CD4-positive, alpha-beta T cell treated with Interleukin-6 for 4 hours (primary cell): ENCODE measurements at regions not wholly inside any gene's neighbourhood (a gene's known extent, or its start where the extent isn't known, plus 50 kb on each side); places are given as distances from the start of the nearest gene placed in this dataset.

Experiments used
- DNase-seq: peaks from one replicate; pipeline ENCODE4 v3.0.0-alpha.2; 2020; ENCODE audit warnings: mixed read lengths

GRCh38 chr14:38502239-38502638 lies 246.3 kb upstream of the CLEC14A start:
- no peak for DNase-seq

DNA sequence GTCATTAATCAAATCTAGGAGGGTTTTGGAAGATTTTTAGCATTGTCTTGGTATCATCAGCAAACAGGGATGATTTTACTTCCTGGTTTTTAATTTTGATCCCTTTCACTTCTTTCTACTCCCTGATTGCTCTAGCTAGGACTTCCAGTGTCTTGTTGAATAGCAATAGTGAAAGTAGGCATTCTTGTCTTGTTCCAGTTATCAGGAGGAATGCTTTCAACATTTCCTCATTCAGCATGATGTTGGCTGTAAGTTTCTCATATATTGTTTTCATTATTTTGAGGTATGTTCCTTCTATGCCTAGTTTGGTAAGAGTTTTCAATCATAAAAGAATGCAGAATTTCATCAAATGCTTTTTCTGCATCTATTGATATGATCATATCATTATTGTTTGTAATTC lies 244.2 kb upstream of the CLEC14A start:
- DNase-seq = no peak

- no peak for DNase-seq
These were observed 240.2 kb upstream of the CLEC14A start for GRCh38 chr14:38496092-38496491.

DNA sequence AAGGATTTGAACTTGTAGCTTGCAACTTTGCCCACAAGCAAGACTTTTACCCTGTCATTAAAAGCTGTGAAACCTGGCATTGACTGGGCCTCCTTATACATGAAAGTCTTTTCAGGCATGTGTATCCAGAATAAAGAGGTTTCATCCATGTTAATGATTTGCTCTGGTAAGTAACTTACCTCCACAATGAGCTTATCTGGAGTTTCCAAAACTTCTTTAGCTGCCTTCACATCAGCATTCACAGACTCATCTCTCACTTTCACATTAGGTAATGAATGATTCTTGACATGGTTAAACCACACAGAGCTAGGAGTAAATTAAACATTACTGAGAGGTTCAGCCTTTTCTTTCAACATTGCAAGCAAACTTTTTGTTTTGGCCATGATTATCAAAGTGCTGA lies 234.4 kb upstream of the CLEC14A start:
- DNase-seq = no peak

DNA sequence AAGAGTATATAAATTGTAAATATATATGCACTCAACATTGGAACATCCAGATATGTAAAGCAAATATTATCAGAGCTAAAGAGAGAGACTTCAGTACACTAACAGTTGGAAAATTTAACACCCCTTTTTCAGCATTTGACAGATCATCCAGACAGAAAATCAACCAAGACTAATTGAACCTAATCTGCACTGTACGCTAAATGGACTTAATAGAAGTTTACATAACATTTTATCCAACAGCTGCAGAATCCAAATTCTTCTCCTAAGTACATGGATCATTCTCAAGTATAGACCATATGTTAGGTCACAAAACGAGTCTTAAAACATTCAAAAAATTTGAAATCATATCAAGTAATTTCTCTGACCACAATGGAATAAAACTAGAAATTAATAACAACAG lies 229.1 kb upstream of the CLEC14A start:
- no peak for DNase-seq

DNA sequence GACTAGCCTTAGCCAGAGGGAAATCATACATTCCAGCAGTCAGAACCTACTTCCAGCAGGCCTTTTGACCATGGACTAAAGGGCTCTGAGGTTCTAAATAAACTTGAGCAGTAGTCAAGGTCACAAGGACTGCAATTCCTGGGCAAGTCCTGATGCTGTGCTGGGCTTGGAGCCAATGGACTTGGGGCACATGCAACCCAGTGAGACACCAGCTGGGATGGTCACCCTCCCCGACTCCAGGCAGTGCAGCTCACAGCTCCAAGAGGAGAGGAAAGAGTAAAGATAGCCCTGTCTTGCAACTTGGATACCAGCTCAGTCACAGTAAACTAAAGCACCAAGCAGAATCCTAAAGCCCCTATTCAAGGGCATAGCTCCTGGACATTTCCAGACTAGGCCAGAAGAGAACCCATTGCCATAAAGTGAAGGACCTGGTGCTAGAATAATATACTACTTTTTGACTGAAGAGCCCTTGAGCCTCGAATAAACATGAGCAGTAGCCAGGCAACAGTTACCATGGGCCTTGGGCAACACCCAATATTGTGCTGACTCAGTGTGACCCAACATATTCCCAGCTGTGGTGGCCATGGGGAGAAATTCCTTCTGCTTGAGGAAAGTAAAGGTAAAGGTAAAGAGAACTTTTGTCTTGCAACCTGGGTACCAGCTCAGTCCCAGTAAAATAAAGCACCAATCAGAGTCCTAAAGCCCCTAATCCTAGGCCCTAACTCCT lies 226.2 kb upstream of the CLEC14A start:
- DNase-seq = no peak

DNA sequence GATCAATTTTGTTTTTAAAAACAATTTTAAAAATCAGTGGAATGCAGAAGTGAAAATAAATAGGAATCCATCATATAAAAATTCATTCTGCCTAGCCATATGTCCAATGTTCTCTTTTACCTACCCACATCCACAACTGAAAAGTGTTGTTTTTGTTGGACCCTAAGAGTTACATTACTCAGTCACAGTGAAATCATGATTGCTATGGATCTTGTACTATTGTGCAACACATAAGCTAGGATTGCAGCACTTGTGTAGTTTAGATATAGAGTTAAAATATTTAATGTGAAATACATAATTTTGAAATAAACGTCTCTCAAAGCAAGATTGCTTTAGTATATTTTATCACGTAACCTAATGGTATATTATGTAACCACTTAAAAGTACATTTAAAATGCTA lies 213.3 kb upstream of the CLEC14A start:
- no peak for DNase-seq

- no peak for DNase-seq
These were observed 186.3 kb upstream of the CLEC14A start for GRCh38 chr14:38442208-38442607.

DNA sequence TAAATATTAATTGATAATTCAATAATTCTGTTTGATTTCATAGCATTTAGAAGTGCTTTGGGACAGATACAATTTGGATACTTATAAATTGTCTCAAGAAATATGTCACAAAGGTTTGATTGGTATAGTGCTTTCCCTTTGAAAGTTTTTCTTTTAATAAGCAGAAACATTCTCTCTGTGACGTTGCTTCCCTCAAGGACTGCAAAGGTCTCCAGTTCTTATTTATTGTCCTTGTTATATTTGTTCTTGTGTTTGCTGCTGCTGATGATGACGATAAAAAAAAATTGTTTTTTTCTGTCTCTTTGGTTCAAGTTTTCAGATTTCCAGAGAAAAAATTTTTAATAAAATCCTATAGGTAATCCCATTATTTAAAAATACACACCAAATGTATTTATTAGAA lies 176.3 kb upstream of the CLEC14A start:
- no peak for DNase-seq

GRCh38 chr14:38431156-38431555 lies 175.3 kb upstream of the CLEC14A start:
- no peak for DNase-seq

GRCh38 chr14:38430522-38430921 lies 174.6 kb upstream of the CLEC14A start:
- DNase-seq = no peak

DNA sequence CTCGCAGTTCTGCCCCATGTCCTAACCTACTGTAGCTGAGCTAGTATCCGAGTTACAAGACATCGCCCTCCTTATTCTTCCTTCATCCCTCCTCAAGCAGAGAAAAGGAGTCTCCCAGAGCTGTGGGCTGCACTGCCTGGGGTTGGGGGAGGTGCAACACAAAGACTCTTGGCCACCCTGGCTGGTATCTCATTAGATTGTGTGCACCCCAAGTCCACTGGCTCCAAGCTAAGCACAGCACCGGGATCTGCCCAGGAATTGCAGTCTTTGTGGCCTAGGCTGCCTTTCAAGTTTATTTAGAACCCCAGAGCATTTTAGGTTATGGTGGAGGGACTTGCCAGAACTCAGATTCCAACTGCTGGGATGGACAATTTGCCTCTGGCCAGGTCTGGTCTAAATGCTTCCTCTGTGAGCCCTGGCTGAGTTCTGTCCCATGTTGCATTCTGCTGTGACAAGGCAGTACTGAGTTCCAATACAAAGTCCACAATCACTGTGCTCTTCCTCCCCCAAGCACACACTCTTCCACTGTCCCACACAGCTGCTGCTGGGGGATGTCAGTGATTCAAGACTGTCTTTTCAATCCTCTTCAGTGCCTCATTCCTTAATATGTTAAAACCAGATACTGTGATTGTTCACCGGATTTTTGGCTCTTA lies 169.6 kb upstream of the CLEC14A start:
- DNase-seq = no peak

DNA sequence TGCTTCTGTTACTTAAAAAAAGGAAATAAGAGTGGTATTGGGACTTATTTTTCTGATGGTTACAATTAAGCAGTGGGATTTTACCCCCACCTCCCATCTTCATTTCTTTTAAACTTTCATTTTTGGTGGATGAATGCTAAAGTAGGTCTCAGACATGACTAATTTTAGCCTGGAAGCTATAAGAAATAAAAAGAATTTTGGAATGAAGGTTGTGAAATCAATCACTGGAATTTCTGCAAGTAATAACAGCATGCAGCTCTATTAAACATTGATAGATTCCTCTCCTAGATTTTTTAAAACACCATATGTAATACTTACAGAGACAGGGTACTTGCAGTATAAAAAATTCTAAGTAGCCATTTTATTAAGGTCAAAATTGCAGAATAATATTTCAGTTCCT lies 164.2 kb upstream of the CLEC14A start:
- no peak for DNase-seq

- no peak for DNase-seq
These were observed 163.7 kb upstream of the CLEC14A start for GRCh38 chr14:38419579-38419978.

GRCh38 chr14:38412654-38413053 lies 156.8 kb upstream of the CLEC14A start:
- no peak for DNase-seq

DNA sequence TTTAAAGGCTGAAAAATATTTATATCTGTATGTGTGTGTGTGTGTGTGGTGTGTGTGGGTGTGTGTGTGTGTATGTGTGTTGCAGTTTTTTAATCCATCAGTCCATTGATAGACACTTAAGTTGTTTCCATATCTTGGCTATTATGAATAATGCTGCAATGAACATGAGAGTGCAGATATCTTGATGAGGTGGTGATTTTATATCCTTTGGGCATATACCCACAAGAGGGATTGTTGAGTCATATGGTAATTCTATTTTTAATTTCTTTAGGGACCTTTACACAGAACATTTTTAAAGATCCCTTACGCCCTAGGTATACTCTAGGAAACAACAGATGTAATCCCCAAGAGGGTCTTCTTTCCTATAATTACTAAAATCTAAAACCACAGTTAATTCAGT lies 154.5 kb upstream of the CLEC14A start:
- DNase-seq = no peak

DNA sequence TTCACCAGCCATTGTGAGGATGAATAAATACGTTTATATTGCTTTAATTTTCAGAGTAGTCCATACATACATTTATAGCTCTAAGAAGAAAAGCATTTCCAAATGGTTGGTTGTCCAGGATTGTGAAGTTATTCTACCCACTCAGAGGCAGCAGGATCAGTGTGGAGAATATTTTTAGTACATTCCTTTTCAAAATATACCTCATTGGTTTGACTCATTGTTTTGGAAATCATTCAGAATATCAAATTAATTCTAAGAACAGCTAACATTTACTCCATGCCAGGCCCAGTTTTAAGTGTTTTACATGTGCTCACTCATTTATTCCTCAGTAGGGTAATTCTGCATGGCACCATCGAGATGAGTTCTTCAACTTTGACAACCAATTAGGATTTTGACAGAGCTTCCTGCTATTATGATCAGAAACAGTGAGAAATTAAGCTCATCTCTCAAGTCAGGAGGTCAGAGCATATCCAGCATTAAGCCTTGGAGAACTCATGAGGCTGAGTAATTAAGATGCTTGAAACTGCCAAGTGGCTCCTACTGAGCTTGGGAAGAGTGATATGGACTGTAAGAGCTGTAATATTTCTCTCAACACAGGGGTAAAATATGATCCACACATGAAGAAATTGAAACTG lies 153.3 kb upstream of the CLEC14A start:
- DNase-seq = no peak

- no peak for DNase-seq
These were observed 150.2 kb upstream of the CLEC14A start for GRCh38 chr14:38405851-38406635.

GRCh38 chr14:38404616-38405015 lies 148.7 kb upstream of the CLEC14A start:
- no peak for DNase-seq

DNA sequence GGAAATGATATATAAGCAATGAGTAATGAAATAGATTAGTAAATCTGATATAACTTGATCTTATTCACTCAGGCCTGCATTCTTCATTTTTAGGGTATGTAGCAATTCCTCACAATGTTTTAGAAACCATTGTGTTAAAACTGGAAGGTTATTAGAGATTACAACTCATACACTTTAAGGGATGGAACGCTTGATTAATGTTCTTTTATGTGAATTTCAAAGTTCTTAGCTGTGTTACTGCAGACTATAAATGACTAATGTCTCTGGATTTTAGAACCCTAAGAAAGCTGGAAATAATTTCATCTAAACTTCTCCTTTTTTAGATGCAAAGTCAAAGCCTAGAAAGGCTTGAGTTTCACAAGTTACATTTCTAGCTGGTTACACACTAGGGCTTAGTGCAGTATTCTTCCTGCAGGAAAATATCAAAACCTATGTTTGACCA lies 148.2 kb upstream of the CLEC14A start:
- DNase-seq = no peak

- DNase-seq = no peak
These were observed 144.9 kb upstream of the CLEC14A start for GRCh38 chr14:38400751-38401150.

DNA sequence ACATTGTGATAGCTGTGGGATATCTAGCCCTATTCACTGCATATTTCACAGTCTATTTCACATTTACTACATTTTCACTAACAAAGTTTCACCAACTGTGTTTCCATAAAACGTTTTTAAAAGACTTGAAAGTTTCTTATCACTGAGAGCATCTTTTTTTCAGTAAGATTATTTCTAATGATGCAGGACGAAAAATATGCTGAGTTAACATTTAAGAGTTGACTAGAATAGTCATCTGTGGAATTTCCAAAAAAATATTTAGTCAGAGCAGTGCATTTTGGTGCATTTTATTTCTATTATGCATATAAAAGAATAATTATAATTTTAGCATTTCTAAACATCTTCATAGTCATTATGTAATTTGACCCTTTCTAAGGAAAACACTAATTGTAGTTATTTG lies 143.8 kb upstream of the CLEC14A start:
- no peak for DNase-seq

- DNase-seq = no peak
These were observed 138.9 kb upstream of the CLEC14A start for GRCh38 chr14:38394767-38395166.

GRCh38 chr14:38394064-38394463 lies 138.2 kb upstream of the CLEC14A start:
- DNase-seq = no peak
